Esophagus (tissue), 2 donors: ENCODE measurements at regions not wholly inside any gene's neighbourhood (a gene's known extent, or its start where the extent isn't known, plus 50 kb on each side); places are given as distances from the start of the nearest gene placed in this dataset.

Experiments used
- H3K27ac ChIP-seq, 2 donors: one replicate each; pipeline ENCODE4 v1.5.1; 2013; ENCODE audit warnings: low read depth in 2 of 2, mild to moderate bottlenecking in 2 of 2, inconsistent platforms in 1 of 2, low read length in 1 of 2, moderate library complexity in 1 of 2
- H3K27me3 ChIP-seq, 2 donors: one replicate each; pipeline ENCODE4 v1.6.1; 2013; ENCODE audit warnings: low read length in 2 of 2, control low read depth in 1 of 2, mild to moderate bottlenecking in 1 of 2; ENCODE audit not compliant: insufficient read depth in 2 of 2, control insufficient read depth in 1 of 2
- H3K36me3 ChIP-seq, 2 donors: one replicate each; pipeline ENCODE4 v1.6.1; 2013; ENCODE audit warnings: low read length in 1 of 2; ENCODE audit not compliant: control insufficient read depth in 2 of 2, insufficient read depth in 2 of 2
- H3K4me1 ChIP-seq, 2 donors: one replicate each; pipeline ENCODE4 v1.6.1; 2013; ENCODE audit warnings: low read length in 1 of 2; ENCODE audit not compliant: control insufficient read depth in 2 of 2, insufficient read depth in 2 of 2
- H3K4me3 ChIP-seq, 2 donors: one replicate each; pipeline ENCODE4 v1.5.1; 2013; ENCODE audit warnings: low read length in 2 of 2, mild to moderate bottlenecking in 2 of 2, low read depth in 1 of 2, moderate library complexity in 1 of 2
- H3K9me3 ChIP-seq, 2 donors: one replicate each; pipeline ENCODE4 v1.6.1; 2013; ENCODE audit warnings: mild to moderate bottlenecking in 2 of 2, low read depth in 1 of 2, low read length in 1 of 2, moderate library complexity in 1 of 2; ENCODE audit not compliant: control insufficient read depth in 2 of 2, insufficient read depth in 1 of 2
- WGBS, 2 donors: extraction: QIAGEN DNeasy Blood & Tissue Kit; methylation state at CpG; one replicate each; pipeline ENCODE4 v1.1.7; 2013; 5-methylcytosine and 5-hydroxymethylcytosine counted together
- donor health status: healthy with polysubstance abuse.
- donor health status: Bipolar disorder and iron deficiency.

GRCh38 chr1:42000766-42001165, 82.0 kb upstream of the HIVEP3 start:
- Histone ChIP-seq H3K4me3 (no peak overlapping the region), H3K36me3 (no peaks in the 10 kb centered on the region), H3K27ac (no peak overlapping the region), H3K27me3 (no peaks in the 10 kb centered on the region), H3K4me1 (no peaks in the 10 kb centered on the region), H3K9me3 (no peaks in the 10 kb centered on the region)
- 92 to 97% methylated on average over 3 of the region's 3 CpGs for WGBS, 2 donors

- Histone ChIP-seq H3K36me3 (no peaks in the 10 kb centered on the region), H3K9me3 (no peaks in the 10 kb centered on the region), H3K27ac (no peak overlapping the region), H3K4me1 (no peaks in the 10 kb centered on the region), H3K27me3 (no peaks in the 10 kb centered on the region), H3K4me3 (no peak overlapping the region)
These were observed 81.2 kb upstream of the HIVEP3 start for GRCh38 chr1:41999884-42000283.

GRCh38 chr1:41998250-41998649, 79.5 kb upstream of the HIVEP3 start:
- no peaks in the 10 kb centered on the region for H3K4me1 ChIP-seq
- H3K27me3 ChIP-seq = no peaks in the 10 kb centered on the region
- H3K4me3 ChIP-seq = no peak overlapping the region
- H3K36me3 ChIP-seq = no peaks in the 10 kb centered on the region
- no peak overlapping the region for H3K27ac ChIP-seq
- H3K9me3 ChIP-seq = no peaks in the 10 kb centered on the region

- H3K27me3 ChIP-seq = no peaks in the 10 kb centered on the region
- H3K4me1 ChIP-seq = no peaks in the 10 kb centered on the region
- H3K9me3 ChIP-seq = no peaks in the 10 kb centered on the region
- no peaks in the 10 kb centered on the region for H3K36me3 ChIP-seq
- H3K27ac ChIP-seq = no peak overlapping the region
- H3K4me3 ChIP-seq = no peak overlapping the region
- 84 to 88% methylated on average over 5 of the region's 5 CpGs for WGBS, 2 donors
These were observed 78.4 kb upstream of the HIVEP3 start for GRCh38 chr1:41997153-41997552.

GRCh38 chr1:41995441-41996130, 76.9 kb upstream of the HIVEP3 start:
- 57 to 70% methylated on average over 1 of the region's 1 CpG for WGBS, 2 donors

GRCh38 chr1:41994195-41994894, 75.6 kb upstream of the HIVEP3 start:
- Histone ChIP-seq H3K27ac (no peak overlapping the region), H3K9me3 (no peaks in the 10 kb centered on the region), H3K4me1 (no peaks in the 10 kb centered on the region), H3K27me3 (no peaks in the 10 kb centered on the region), H3K4me3 (no peak overlapping the region), H3K36me3 (no peaks in the 10 kb centered on the region)
- WGBS, 2 donors = 93 to 94% methylated on average over 5 of the region's 5 CpGs

More at GRCh38 chr1:41995441-41996130, 76.9 kb upstream of the HIVEP3 start:
- Histone ChIP-seq H3K4me3 (no peak overlapping the region), H3K36me3 (no peaks in the 10 kb centered on the region), H3K27ac (no peak overlapping the region), H3K27me3 (no peaks in the 10 kb centered on the region), H3K4me1 (no peaks in the 10 kb centered on the region), H3K9me3 (no peaks in the 10 kb centered on the region)

GRCh38 chr1:41983451-41983850, 64.7 kb upstream of the HIVEP3 start:
- Histone ChIP-seq H3K4me3 (no peak overlapping the region), H3K36me3 (no peaks in the 10 kb centered on the region), H3K9me3 (no peaks in the 10 kb centered on the region), H3K27ac (no peak overlapping the region), H3K4me1 (peaks cover 0 to 3% of the 10 kb centered on the region in 2 donors), H3K27me3 (no peaks in the 10 kb centered on the region)
- 81 to 85% methylated on average over 3 of the region's 3 CpGs for WGBS, 2 donors

- peaks cover 0 to 3% of the 10 kb centered on the region in 2 donors for H3K4me1 ChIP-seq
These were observed 63.1 kb upstream of the HIVEP3 start for GRCh38 chr1:41981796-41982195.

GRCh38 chr1:41980827-41981653, 62.3 kb upstream of the HIVEP3 start:
- H3K27me3 ChIP-seq = no peaks in the 10 kb centered on the region
- H3K9me3 ChIP-seq = no peaks in the 10 kb centered on the region
- WGBS, 2 donors = 50 to 56% methylated on average over 12 of the region's 12 CpGs
- no peak overlapping the region for H3K4me3 ChIP-seq
- H3K4me1 ChIP-seq = peaks cover 0 to 3% of the 10 kb centered on the region in 2 donors
- H3K27ac ChIP-seq = no peak overlapping the region
- H3K36me3 ChIP-seq = no peaks in the 10 kb centered on the region

More at GRCh38 chr1:41981796-41982195, 63.1 kb upstream of the HIVEP3 start:
- 76 to 84% methylated on average over 3 of the region's 3 CpGs for WGBS, 2 donors
- no peaks in the 10 kb centered on the region for H3K9me3 ChIP-seq
- H3K4me3 ChIP-seq = no peak overlapping the region
- H3K27ac ChIP-seq = no peak overlapping the region
- no peaks in the 10 kb centered on the region for H3K36me3 ChIP-seq
- no peaks in the 10 kb centered on the region for H3K27me3 ChIP-seq
